HepG2 (cell line): ENCODE measurements at regions not wholly inside any gene's neighbourhood (a gene's known extent, or its start where the extent isn't known, plus 50 kb on each side); places are given as distances from the start of the nearest gene placed in this dataset.

Experiments used
- ATAC-seq: fragments of 200-7000 bp; cut with Tn5 transposase; 3 replicates; pipeline ENCODE4 v1.9.1; 2020; ENCODE audit warnings: mild to moderate bottlenecking, moderate library complexity
- BruUV-seq: library from RNA; stranded (reverse); fragments of 400-500 nt; replicated peaks from 2 replicates; lab custom pipeline; 2021; lab: Mats Ljungman, UMichigan
- CTCF ChIA-PET: fragments of 300-600 bp; formaldehyde crosslinking; extraction: SDS; loops from one replicate; lab custom pipeline; 2021; ENCODE audit warnings: low total read pairs, inconsistent platforms, low intra/inter-chr PET ratio; lab: Yijun Ruan, JAX
- POLR2A ChIA-PET: fragments of 350-600 bp; sonication (Branson Sonifier 250); formaldehyde crosslinking; loops from one replicate; lab custom pipeline; 2020; ENCODE audit warnings: antibody characterized with exemption, inconsistent platforms; lab: Yijun Ruan, JAX
- DNase-seq: peaks from one replicate; pipeline ENCODE4 v3.0.0-alpha.2; 2015; ENCODE audit warnings: low spot score
- FAIRE-seq: peaks from 3 replicates; lab custom pipeline; 2011; peaks lifted over from hg19 to GRCh38; lab: Jason Lieb, UNC
- H2AFZ ChIP-seq: one replicate; pipeline ENCODE4 v1.6.1; 2011; ENCODE audit warnings: low read length, inconsistent platforms
- H3K27ac ChIP-seq: fragments of 300-600 bp; 3 replicates; pipeline ENCODE4 v1.8.0; 2011; ENCODE audit warnings: mixed run types, mild to moderate bottlenecking, mixed read lengths, low read length, inconsistent platforms; ENCODE audit not compliant: insufficient read depth; ENCODE audit errors: extremely low read length
- H3K27me3 ChIP-seq, 2 experiments: fragments of 200-600 bp in 1 of 2; 2 replicates in 1 of 2; 3 replicates in 1 of 2; pipeline versions ENCODE4 v1.6.0 to v1.8.0; 2011; ENCODE audit warnings: low read length in 2 of 2, mild to moderate bottlenecking in 2 of 2, moderate library complexity in 2 of 2, inconsistent platforms in 1 of 2; ENCODE audit not compliant: insufficient read depth in 2 of 2, control insufficient read depth in 1 of 2
- H3K36me3 ChIP-seq, 2 experiments: fragments of 200-600 bp in 1 of 2; replicated peaks in 1 of 2; 2 replicates in 1 of 2; 3 replicates in 1 of 2; pipeline versions ENCODE4 v1.5.1 to v1.8.0; 2011; ENCODE audit warnings: low read length in 2 of 2, inconsistent platforms in 1 of 2; ENCODE audit not compliant: insufficient read depth in 2 of 2, control insufficient read depth in 1 of 2
- H3K4me1 ChIP-seq: 2 replicates; pipeline ENCODE4 v1.5.1; 2012; ENCODE audit warnings: low read length, inconsistent platforms; ENCODE audit not compliant: insufficient read depth
- H3K4me2 ChIP-seq: 2 replicates; pipeline ENCODE4 v1.6.0; 2011; ENCODE audit warnings: low read depth, low read length, inconsistent platforms
- H3K4me3 ChIP-seq, 3 experiments: fragments of 200-600 bp in 1 of 3; sonication (generic), shearing (Covaris generic) in 1 of 3; replicated peaks in 1 of 3; 2 replicates each; pipeline ENCODE4 v1.5.1; 2011 to 2016; ENCODE audit warnings: low read length in 3 of 3, inconsistent platforms in 2 of 3, low read depth in 2 of 3, mild to moderate bottlenecking in 2 of 3, control low read depth in 1 of 3, mixed read lengths in 1 of 3; ENCODE audit not compliant: insufficient read depth in 1 of 3
- H3K79me2 ChIP-seq: one replicate; pipeline ENCODE4 v1.6.1; 2011; ENCODE audit warnings: low read length, inconsistent platforms; ENCODE audit not compliant: insufficient read depth
- H3K9ac ChIP-seq: 2 replicates; pipeline ENCODE4 v1.6.0; 2011; ENCODE audit warnings: mild to moderate bottlenecking, low read depth, low read length, inconsistent platforms; ENCODE audit not compliant: insufficient read depth
- H3K9me3 ChIP-seq: 2 replicates; pipeline ENCODE4 v1.5.1; 2012; ENCODE audit warnings: mild to moderate bottlenecking, low read length
- H4K20me1 ChIP-seq: 2 replicates; pipeline ENCODE4 v1.6.0; 2011; ENCODE audit warnings: inconsistent platforms, mild to moderate bottlenecking, low read length, moderate library complexity; ENCODE audit not compliant: insufficient read depth
- CHD4 ChIP-seq: fragments of 200-600 bp; sonication (generic); IDR thresholded peaks from 2 replicates; pipeline ENCODE4 v1.7.0; 2017; ENCODE audit warnings: mild to moderate bottlenecking, low read length, borderline replicate concordance
- HNF1A ChIP-seq, 2 experiments: sonication (generic) in 1 of 2; formaldehyde crosslinking in 1 of 2; IDR thresholded peaks; 2 replicates each; pipeline versions ENCODE4 v1.4.0 to v1.6.1; 2016 to 2020; ENCODE audit warnings: borderline replicate concordance in 1 of 2, low read depth in 1 of 2, mild to moderate bottlenecking in 1 of 2, missing genetic modification reagents in 1 of 2
- POLR2AphosphoS2 ChIP-seq: IDR thresholded peaks from 2 replicates; pipeline ENCODE4 v1.6.1; 2011; ENCODE audit warnings: low read depth, low read length, improper control_type of control experiment
- POLR2G ChIP-seq: fragments of 200-400 bp; formaldehyde crosslinking; IDR thresholded peaks from 2 replicates; pipeline ENCODE4 v1.6.1; 2018; ENCODE audit warnings: mild to moderate bottlenecking, low read depth, low read length, moderate library complexity
- SMAD1 ChIP-seq: sonication (generic); formaldehyde crosslinking; IDR thresholded peaks from 2 replicates; pipeline ENCODE4 v1.4.0; 2020; ENCODE audit warnings: missing genetic modification reagents, low read depth, mild to moderate bottlenecking, borderline replicate concordance
- SNAPC2 ChIP-seq: sonication (generic); formaldehyde crosslinking; IDR thresholded peaks from 2 replicates; pipeline ENCODE4 v1.8.1; 2022; ENCODE audit warnings: mild to moderate bottlenecking, missing genetic modification reagents
- ZBTB38 ChIP-seq: sonication (generic); formaldehyde crosslinking; IDR thresholded peaks from 2 replicates; pipeline ENCODE4 v1.5.1; 2020; ENCODE audit warnings: mild to moderate bottlenecking, missing genetic modification reagents
- ZNF331 ChIP-seq: sonication (generic); formaldehyde crosslinking; IDR thresholded peaks from 2 replicates; pipeline ENCODE4 v1.4.0; 2020; ENCODE audit warnings: missing genetic modification reagents
- ZNF451 ChIP-seq: sonication (generic); formaldehyde crosslinking; IDR thresholded peaks from 2 replicates; pipeline ENCODE4 v1.5.0; 2020; ENCODE audit warnings: mild to moderate bottlenecking, missing genetic modification reagents
- ZNF780A ChIP-seq: sonication (generic); formaldehyde crosslinking; IDR thresholded peaks from 2 replicates; pipeline ENCODE4 v1.8.0; 2022; ENCODE audit warnings: mild to moderate bottlenecking, missing genetic modification reagents, moderate library complexity
- ZNF841 ChIP-seq: sonication (generic); formaldehyde crosslinking; IDR thresholded peaks from 2 replicates; pipeline ENCODE4 v1.8.1; 2023; ENCODE audit warnings: missing genetic modification reagents, borderline replicate concordance
- WGBS: methylation state at CpG from one replicate; pipeline ENCODE4 v1.1.6; 2017; ENCODE audit warnings: low lambda C conversion rate; 5-methylcytosine and 5-hydroxymethylcytosine counted together
- in situ Hi-C: cut with HindIII; loops from 2 replicates; pipeline ENCODE4 v1.10.0; 2017; ENCODE audit warnings: low pct_unique_long_range_greater_than_20kb; ENCODE audit not compliant: extremely low pct_ligation_motif_present
- intact Hi-C: fragments of 100-400 bp; cut with micrococcal nuclease; formaldehyde crosslinking; loops from one replicate; pipeline ENCODE4 v1.10.0; 2022; ENCODE audit not compliant: unreplicated experiment

GRCh38 chr16:63323055-63323454, 1286.8 kb upstream of the CDH8 start:
- Histone ChIP-seq H3K79me2 (no peaks in the 10 kb centered on the region), H3K4me2 (no peak overlapping the region), H2AFZ (no peak overlapping the region), H3K4me1 (no peaks in the 10 kb centered on the region), H3K27me3 (no peaks in the 10 kb centered on the region), H3K36me3 (no peaks in the 10 kb centered on the region), H3K27ac (no peak overlapping the region), H3K9me3 (no peaks in the 10 kb centered on the region), H4K20me1 (no peaks in the 10 kb centered on the region), H3K9ac (no peak overlapping the region), H3K4me3 (no peak overlapping the region)
- WGBS, result 19% methylated on average over 1 of the region's 1 CpG
- FAIRE-seq (no peak), ATAC-seq (no peak), DNase-seq (no peak)
- in situ Hi-C loops, result no loop called here
- BruUV-seq, result no TSS peak
- ChIA-PET POLR2A (no interaction called here), CTCF (no interaction called here)
- TF ChIP-seq ZNF331 (CRISPR knock-in tag), result no peak
- TF ChIP-seq SNAPC2, result no peak
- no peak for TF ChIP-seq ZNF841
- no peak for TF ChIP-seq HNF1A (IDR thresholded peaks at IDR 0.05; ENCODE audit: low read depth)
- no peak for TF ChIP-seq HNF1A (CRISPR knock-in tag; IDR thresholded peaks at IDR 0.05; ENCODE audit: borderline replicate concordance)
- no peak for TF ChIP-seq ZNF780A (CRISPR knock-in tag)
- TF ChIP-seq ZBTB38 (CRISPR knock-in tag), result no peak
- TF ChIP-seq SMAD1 (CRISPR knock-in tag), result no peak
- no peak for TF ChIP-seq CHD4
- no peak for TF ChIP-seq ZNF451 (CRISPR knock-in tag)
- no peak for TF ChIP-seq POLR2G
- no peak for TF ChIP-seq POLR2AphosphoS2
- intact Hi-C loops, result no loop called here
